SH-SY5Y (cell line): ENCODE measurements at regions not wholly inside any gene's neighbourhood (a gene's known extent, or its start where the extent isn't known, plus 50 kb on each side); places are given as distances from the start of the nearest gene placed in this dataset.

Experiments
- GATA2 ChIP-seq: IDR thresholded peaks from 2 replicates; pipeline ENCODE4 v1.6.1; 2011; ENCODE audit warnings: mild to moderate bottlenecking, low read depth, low read length
- GATA3 ChIP-seq: IDR thresholded peaks from 2 replicates; pipeline ENCODE4 v1.6.1; 2011; ENCODE audit warnings: low read depth, mild to moderate bottlenecking, low read length, moderate library complexity

DNA sequence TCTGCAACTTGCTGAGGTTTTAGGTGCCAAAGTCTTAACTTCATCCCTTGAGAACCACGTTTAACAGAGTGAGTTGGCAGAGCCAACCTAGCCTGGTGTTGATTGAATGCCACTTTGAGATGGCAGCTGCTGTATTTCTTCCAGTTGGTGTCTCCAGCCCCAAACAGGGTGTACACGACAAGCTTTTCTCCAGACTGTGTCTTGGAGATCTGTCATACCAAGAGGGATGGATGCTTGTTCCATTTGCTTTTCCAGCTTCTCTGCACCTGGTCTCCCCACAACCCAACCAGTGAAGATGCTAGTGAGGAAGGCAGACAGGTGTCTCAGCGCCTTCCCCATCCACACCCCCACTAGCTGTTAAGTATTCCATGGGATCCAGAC is 141.1 kb upstream of the HS3ST2 start:
- no peak for TF ChIP-seq GATA2
- no peak for TF ChIP-seq GATA3
